ENCODE measurements at regions not wholly inside any gene's neighbourhood (a gene's known extent, or its start where the extent isn't known, plus 50 kb on each side); places are given as distances from the start of the nearest gene placed in this dataset.

DNA sequence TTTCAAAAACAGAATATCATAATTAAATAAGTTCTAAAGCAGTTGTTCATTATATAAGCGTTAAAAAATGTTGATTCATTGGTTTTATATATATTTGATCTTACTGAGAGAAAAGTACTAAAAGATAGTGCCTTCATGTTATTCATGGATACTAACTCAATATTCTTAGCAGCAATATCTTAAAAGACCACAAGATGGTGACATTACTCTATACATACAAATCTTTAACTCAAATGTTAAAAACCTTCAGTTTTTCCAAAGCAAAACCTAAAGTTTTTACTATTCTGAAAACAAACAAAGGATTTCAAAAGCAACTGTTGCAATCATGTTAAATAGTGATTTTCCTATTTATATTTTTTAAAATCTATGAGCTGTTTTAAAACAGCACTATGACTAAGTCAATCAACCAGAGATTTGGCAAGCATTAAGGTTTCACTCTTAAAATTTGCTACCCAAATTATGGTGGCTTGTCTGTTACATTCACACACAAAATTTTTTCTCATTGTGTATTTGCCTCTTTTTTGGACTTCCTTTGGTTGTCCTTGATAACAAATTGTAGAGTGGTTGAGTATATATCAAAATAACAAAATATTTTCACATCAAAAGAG lies 50.1 kb upstream of the RERGL start:
- TF ChIP-seq EZH2 (IDR thresholded peaks at IDR 0.05; ENCODE audit: borderline replicate concordance, insufficient read depth, low read depth, low read length, poor library complexity, severe bottlenecking), result no peak
- TF ChIP-seq, protein P1, sequence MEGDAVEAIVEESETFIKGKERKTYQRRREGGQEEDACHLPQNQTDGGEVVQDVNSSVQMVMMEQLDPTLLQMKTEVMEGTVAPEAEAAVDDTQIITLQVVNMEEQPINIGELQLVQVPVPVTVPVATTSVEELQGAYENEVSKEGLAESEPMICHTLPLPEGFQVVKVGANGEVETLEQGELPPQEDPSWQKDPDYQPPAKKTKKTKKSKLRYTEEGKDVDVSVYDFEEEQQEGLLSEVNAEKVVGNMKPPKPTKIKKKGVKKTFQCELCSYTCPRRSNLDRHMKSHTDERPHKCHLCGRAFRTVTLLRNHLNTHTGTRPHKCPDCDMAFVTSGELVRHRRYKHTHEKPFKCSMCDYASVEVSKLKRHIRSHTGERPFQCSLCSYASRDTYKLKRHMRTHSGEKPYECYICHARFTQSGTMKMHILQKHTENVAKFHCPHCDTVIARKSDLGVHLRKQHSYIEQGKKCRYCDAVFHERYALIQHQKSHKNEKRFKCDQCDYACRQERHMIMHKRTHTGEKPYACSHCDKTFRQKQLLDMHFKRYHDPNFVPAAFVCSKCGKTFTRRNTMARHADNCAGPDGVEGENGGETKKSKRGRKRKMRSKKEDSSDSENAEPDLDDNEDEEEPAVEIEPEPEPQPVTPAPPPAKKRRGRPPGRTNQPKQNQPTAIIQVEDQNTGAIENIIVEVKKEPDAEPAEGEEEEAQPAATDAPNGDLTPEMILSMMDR (IDR thresholded peaks at IDR 0.05), result peak; percentile 44

Data from B cell (primary cell).